ENCODE measurements at regions not wholly inside any gene's neighbourhood (a gene's known extent, or its start where the extent isn't known, plus 50 kb on each side); places are given as distances from the start of the nearest gene placed in this dataset.
A peak's percentile ranks its signal among the peaks of the same experiment; 100 is the strongest.

DNA sequence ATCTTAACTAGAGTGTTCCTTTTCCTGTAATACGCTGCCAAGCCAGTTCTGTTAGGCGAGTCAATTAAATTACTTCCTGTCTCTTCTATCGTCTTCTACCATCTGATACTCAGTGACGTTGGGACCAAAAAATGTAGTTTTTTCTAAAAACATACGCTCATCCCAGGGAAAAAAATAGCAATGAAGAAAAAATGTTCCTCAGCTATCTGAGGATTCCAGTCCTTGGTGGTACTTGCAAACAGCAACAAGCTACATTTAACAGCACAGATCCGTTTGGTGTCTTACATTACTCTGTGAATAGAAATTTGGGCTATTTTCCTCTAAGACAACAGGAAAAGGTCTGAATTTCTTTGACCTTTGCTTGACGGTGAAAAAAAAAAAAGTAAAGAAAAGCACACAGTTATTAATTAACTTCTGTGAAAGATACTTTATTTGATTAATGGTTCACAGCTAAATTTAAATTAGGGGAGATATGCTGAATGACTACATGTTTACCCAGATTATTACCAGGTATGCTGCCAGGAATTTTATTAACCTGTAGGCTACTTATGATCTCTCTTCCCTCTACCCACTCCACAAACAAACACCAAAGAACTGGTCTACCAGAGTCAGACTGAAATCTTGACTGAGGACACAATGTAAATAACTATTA, 254.4 kb upstream of the ZPLD1 start:
- DNase-seq (ENCODE audit: low read depth, low spot score) = peak; percentile 85

DNA sequence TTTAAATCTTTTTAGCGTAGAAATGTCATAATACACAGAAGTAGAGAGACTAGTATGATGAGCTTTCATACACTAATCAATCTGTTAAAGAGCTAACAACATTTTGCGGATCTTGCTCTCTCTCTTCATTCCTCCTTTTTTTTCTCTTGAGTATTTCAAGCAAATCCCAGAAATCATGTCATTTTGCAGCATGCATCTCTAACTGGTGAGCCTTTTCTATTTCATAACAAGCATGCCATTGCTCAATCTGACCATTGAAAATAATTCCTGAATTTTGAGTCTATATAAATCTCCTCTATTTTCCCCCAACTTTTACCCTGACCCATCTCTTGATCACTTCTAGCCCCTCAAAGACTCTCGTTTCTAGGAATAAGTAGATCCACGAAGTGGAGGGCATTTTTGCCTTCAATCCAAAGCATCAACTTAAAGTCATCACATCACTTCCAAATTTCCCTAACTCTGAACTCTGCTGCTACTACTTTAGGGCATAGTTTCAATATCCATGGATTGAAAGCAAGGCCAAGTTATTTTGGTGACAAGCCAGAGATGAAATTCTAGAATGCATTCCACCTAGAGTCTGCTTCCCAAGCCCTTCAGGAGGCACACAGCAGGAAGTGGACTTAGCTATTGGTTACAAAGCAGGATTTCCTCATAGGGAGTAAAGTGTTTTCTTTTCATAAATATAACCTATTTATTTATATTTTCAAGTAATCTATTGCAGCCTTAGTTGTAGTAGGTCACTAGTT, 253.5 kb upstream of the ZPLD1 start:
- peak; percentile 72 for DNase-seq (ENCODE audit: low read depth, low spot score)

GRCh38 chr3:102182162-102182561, 252.7 kb upstream of the ZPLD1 start:
- no peak for DNase-seq (ENCODE audit: low read depth, low spot score)

- no peak for DNase-seq (ENCODE audit: low read depth, low spot score)
Measured at GRCh38 chr3:102183186-102183585, 251.6 kb upstream of the ZPLD1 start.

DNA sequence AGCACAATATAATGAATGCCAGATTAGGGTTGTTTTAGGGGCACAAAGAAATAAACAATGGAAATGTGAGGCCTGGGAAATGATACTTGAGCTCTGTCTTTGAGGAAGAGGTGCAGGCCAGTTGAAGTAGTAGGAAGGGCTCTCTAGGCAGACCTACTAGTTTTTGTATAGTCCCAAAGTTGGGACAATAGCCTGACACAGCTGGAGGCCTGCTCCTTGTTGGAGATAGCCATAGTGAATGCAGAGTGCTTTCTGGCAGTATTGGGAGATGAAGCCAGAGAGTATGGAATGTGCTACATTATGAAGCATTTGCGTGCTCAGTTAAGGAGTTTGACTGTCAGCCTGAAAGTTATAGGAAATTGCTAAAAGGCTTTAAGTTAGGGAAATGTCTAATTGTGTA, 251.2 kb upstream of the ZPLD1 start:
- no peak for DNase-seq (ENCODE audit: low read depth, low spot score)

GRCh38 chr3:102189541-102189940, 245.3 kb upstream of the ZPLD1 start:
- no peak for DNase-seq (ENCODE audit: low read depth, low spot score)

DNA sequence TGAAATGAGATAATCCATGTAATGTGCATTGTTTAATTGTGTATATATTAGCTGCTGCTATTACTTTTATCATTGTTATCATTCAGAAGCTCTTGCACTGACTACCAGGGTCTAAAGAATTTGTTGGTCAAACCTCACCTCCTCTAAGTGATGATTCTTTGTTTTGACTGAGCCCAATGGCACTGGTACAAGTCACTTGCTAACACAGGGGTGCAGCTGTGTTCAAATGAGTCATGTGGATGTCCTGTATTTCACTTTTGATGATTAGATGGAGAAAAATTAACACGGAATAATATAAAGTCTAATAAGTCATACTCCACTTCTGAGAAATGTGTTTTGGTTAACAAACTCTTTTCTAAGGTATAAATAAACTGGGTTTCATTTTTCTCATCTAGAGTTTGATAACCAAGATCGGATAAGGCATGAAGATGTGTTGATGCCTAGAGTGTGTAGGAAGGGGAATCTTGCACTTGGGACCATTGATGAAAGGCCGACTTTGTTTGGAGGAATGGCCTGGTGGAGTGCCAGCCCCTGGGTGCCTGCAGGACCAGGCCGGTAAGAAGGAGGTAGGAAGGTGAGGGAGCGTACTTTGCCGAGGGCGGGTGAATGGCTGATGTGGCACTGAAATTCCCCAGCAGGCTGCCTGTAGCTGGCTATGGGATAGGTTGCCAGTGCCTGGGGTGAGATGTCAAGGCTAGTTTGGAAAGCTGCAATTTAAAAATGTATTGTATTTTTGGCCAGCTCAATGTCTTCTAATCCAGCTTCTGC, 244.7 kb upstream of the ZPLD1 start:
- DNase-seq (ENCODE audit: low read depth, low spot score) = no peak

- DNase-seq (ENCODE audit: low read depth, low spot score) = no peak
Measured at GRCh38 chr3:102192575-102192974, 242.2 kb upstream of the ZPLD1 start.

DNA sequence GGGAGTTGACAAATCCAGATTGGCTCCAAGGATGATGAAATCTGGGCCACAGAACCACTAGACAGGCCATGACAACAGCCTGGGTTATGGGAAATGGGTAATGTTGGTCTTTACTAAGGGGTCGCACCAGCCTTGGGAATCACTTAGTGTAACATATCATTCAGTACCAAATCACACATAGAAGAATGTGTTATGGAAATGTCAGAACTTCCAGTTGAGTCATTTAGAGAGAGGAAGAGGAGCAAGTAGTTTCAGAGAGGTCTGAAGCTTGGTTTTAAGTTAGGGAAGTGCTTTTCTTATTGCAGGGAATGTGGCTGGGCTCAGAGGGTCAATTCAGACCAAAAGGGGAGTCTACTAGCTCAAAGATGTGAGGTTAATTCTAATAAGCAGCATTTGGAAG, 241.6 kb upstream of the ZPLD1 start:
- no peak for DNase-seq (ENCODE audit: low read depth, low spot score)

DNA sequence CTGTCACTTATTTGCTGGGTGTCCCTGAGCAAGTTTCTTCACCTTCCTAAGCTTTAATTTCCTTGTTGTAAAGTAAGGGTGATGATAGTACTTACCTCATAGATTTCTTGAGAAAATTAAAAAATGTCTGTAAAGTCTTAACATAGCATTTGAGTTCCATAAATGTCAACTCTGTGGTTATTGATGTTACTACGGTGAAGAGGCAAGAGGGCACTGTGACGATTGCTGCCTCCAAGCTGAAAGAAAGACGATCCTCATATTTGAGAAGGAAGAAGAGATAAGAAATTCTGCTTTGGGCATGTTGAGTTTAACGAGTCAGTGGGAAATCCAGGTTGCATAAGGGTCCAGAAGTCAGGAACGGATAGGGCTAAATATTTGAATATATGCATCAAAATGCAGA, 240.8 kb upstream of the ZPLD1 start:
- DNase-seq (ENCODE audit: low read depth, low spot score) = no peak

GRCh38 chr3:102194760-102195159, 240.1 kb upstream of the ZPLD1 start:
- no peak for DNase-seq (ENCODE audit: low read depth, low spot score)

GRCh38 chr3:102195198-102195948, 239.4 kb upstream of the ZPLD1 start:
- DNase-seq (ENCODE audit: low read depth, low spot score) = no peak

DNA sequence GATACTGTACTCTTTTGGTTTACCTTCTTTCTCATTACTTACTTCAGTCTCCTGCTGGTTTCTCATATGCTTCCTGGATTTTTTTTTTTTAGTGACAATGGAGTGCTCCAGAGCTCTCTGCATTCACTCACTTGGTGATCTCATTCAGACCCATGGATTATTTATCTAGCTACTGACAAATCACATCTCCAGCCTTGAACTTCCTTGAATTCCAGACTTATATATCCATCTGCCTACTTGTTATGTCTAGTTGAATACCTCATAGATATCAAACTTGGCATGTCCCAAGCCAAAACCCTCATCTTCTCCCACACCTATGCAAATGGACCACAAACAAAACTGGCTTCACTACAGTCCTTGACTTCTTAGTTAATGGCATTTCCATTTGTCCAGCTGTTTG, 234.7 kb upstream of the ZPLD1 start:
- DNase-seq (ENCODE audit: low read depth, low spot score) = no peak

GRCh38 chr3:102200560-102200959, 234.3 kb upstream of the ZPLD1 start:
- no peak for DNase-seq (ENCODE audit: low read depth, low spot score)

DNA sequence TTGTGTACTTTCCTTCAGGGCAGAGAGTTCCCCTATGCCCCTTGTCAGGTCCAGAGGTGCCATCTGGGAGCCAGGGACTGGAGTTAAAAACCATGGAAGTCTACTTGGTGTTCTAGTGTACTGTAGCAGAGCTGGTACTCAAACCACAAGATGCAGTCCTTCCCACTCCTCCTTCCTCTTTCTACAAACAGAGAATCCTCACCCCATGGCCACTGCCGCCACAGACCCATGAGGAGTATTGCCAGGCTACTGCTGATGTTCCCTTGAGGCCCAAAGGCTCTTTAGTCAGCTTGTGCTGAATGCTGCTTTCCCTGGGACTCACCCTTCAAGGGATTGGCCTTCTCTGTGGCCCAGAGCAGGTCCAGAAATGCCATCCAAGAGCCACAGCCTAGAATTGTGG, 229.2 kb upstream of the ZPLD1 start:
- no peak for DNase-seq (ENCODE audit: low read depth, low spot score)

DNA sequence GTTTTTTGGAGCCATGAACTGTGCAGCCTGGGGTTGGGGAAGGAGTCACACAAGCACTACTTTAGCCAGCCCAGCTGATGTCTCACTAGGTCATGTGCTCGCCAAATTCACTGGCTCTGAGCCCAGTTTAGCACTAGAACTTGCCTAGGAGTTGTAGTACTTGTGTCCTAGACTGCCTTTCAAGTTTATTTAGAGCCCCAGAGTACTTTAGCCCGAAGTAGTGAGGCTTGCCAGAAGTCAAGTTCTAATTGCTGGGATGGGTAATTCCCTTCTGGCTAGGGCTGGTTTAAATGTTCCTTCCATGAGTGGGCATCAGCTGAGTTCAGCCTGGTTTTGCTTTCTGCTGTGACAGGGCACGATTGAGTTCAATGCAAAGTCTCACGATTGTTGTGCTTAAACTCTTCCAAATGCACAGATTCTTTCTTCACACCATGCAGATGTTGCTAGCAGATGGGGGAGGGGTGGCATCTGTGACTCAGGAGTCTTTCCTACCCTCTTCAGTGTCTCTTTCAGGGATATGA, 228.2 kb upstream of the ZPLD1 start:
- no peak for DNase-seq (ENCODE audit: low read depth, low spot score)

GRCh38 chr3:102207151-102207571, 227.7 kb upstream of the ZPLD1 start:
- no peak for DNase-seq (ENCODE audit: low read depth, low spot score)

DNA sequence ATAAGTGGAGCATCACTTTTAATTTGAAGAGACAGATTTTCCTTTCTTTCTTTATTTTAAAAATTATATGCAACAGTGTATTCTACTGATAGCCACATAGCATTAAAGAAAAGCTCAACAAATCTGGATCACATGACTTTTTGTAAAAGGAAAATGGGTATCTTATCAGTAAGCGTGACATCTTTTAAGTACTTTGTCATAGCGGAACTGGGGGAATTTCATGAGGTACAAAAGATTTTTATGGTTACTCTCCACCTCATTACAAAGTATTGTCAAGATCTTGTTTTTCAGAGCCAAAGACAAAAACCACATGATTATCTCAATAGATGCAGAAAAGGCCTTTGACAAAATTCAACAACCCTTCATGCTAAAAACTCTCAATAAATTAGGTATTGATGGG, 219.6 kb upstream of the ZPLD1 start:
- no peak for DNase-seq (ENCODE audit: low read depth, low spot score)

DNA sequence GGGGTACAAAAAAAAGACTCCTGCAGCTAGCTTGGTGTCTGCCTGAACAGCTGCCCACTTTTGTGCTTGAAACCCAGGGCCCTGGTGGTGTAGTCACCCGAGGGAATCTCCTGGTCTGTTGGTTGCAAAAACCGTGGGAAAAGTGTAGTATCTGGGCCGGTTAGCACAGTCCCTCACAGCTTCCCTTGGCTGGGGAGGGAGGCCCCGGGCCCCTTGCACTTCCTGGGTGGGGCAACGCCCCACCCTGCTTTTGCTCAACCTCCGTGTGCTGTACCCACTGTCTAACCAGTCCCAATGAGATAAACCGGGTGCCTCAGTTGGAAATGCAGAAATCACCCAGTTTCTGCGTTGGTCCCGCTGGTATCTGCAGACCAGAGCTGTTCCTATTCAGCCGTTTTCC, 211.7 kb upstream of the ZPLD1 start:
- no peak for DNase-seq (ENCODE audit: low read depth, low spot score)

- DNase-seq (ENCODE audit: low read depth, low spot score) = peak; percentile 2
Measured at GRCh38 chr3:102224171-102224570, 210.6 kb upstream of the ZPLD1 start.

DNA sequence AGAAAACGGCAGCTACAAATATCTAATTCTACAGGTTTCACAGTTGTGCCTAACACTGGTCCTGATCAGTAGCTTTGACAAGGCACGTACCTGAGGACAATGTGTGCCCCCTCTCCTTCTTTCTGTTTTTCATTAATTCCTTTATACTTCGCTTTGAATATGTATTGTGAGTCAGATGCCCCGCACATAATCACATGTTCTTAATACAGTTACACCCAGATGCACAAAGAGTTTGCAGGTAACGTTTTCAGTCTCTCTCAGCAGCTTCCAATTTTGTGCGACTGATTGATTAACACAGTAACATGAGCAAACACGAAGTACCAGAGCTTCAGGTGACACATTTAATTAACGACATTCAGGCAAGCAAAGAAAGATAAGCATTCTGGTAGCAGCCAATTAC, 209.8 kb upstream of the ZPLD1 start:
- no peak for DNase-seq (ENCODE audit: low read depth, low spot score)

Measured in pulmonary artery endothelial cell (primary cell).